ENCODE measurements at regions not wholly inside any gene's neighbourhood (a gene's known extent, or its start where the extent isn't known, plus 50 kb on each side); places are given as distances from the start of the nearest gene placed in this dataset.
A peak's percentile ranks its signal among the peaks of the same experiment; 100 is the strongest.

DNA sequence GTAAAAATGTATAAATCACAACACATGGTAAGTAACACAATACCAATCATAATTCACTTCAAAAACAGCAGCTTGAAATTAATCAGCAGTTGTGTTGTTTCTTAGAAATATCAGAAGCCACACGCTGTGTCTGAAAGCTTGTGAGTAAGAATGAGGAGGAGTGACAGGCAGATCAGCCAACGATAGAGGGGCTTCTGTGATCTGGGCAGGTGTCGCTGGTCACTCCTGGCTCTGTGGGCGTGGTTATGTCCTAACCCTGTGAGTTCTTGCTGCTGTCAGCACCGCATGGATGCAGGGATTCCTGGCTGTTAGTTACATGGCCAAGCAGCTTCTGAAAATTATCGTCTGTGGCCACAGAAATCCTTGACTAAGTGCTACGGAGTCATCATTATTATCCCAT, 123.4 kb downstream of the SLC25A47 start:
- TF ChIP-seq, protein P1, sequence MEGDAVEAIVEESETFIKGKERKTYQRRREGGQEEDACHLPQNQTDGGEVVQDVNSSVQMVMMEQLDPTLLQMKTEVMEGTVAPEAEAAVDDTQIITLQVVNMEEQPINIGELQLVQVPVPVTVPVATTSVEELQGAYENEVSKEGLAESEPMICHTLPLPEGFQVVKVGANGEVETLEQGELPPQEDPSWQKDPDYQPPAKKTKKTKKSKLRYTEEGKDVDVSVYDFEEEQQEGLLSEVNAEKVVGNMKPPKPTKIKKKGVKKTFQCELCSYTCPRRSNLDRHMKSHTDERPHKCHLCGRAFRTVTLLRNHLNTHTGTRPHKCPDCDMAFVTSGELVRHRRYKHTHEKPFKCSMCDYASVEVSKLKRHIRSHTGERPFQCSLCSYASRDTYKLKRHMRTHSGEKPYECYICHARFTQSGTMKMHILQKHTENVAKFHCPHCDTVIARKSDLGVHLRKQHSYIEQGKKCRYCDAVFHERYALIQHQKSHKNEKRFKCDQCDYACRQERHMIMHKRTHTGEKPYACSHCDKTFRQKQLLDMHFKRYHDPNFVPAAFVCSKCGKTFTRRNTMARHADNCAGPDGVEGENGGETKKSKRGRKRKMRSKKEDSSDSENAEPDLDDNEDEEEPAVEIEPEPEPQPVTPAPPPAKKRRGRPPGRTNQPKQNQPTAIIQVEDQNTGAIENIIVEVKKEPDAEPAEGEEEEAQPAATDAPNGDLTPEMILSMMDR (IDR thresholded peaks at IDR 0.05): no peak
- peak; percentile 52 for DNase-seq
- Mint-ChIP-seq H3K27me3 (no peaks in the 10 kb centered on the region), H3K9me3 (no peaks in the 10 kb centered on the region), H3K36me3 (ENCODE audit: low read depth) (no peaks in the 10 kb centered on the region), H3K27ac (no peak overlapping the region), H3K4me3 (no peak overlapping the region), H3K4me1 (ENCODE audit: low read depth) (peaks cover 12% of the 10 kb centered on the region)
- intact Hi-C loops (cut with micrococcal nuclease): no loop called here
- POLR2A ChIA-PET: no interaction called here
- peak; percentile 80 for ATAC-seq
- CTCF ChIA-PET: interaction anchor here (1.0 to 3.0 kb wide), 4 partner anchors 8 to 206 kb away, joined by 3 to 11 read pairs (median 4); no protein-coding TSS in a partner anchor

DNA sequence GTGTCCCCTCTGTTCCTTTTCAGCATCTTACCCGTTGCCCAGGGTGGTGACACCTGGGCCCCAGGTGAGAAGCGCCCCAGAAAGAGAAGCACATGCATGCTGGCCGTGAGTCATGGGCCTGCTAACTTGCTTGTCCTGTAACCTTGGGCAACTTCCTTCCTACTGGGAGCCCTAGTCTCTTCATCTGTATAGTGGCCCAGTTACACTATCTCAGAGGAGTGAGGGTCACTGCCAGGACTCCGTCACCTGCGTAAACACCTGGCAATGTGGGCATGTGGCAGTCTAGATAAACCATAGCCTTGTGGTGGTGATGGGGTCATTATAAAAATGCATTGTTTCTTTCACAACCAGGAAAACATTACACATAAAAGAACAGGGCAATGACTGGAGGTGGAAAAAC, 125.2 kb downstream of the SLC25A47 start:
- Mint-ChIP-seq H3K27me3 (no peaks in the 10 kb centered on the region), H3K36me3 (ENCODE audit: low read depth) (no peaks in the 10 kb centered on the region), H3K9me3 (no peaks in the 10 kb centered on the region), H3K27ac (no peak overlapping the region), H3K4me1 (ENCODE audit: low read depth) (peaks cover 11% of the 10 kb centered on the region), H3K4me3 (no peak overlapping the region)
- ATAC-seq: no peak
- DNase-seq: no peak
- intact Hi-C loops (cut with micrococcal nuclease): no loop called here
- ChIA-PET POLR2A (interaction anchor here (0.6 kb wide), 1 partner anchor 942 kb away, joined by 4 read pairs; no protein-coding TSS in a partner anchor), CTCF (no interaction called here)
- TF ChIP-seq, protein P1 (IDR thresholded peaks at IDR 0.05): no peak

DNA sequence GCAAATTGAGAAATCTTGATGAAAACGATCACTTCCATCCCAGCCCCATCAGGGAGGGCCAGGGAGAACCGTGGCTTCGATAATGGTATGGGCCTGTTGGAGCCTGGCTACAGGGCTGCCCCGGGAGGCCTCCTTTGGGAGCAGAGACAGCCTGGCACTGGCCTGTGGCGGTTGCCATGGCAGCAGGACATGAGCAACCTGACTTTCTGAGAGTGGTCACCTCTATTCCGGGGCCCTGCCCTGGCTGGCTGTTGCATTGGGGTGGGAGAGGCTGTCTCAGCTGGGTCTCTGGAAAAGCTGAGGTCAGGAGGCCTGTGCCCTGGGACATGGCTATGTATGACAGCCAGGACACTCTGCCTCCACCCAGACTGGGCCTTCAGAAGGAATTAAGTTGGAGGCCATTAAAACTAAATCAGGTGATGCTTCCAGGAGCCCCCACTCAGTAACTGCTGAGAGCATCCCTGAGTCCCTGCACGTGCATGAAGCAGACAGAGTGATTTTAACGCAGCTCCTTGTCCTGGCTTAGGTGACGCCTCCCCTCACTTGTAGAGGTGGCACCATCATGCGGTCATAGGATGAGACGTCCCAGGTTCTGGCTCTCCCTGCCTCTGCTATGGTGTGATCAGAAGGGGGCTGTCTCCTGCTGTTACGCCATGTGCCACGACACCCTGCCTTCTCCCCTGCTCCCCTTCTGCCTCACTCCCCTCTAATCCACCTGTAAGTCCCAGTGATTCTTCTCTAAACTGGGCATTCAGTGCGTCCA, 126.3 kb downstream of the SLC25A47 start:
- TF ChIP-seq, protein P1 (IDR thresholded peaks at IDR 0.05): no peak
- ATAC-seq (no peak), DNase-seq (no peak)
- intact Hi-C loops (cut with micrococcal nuclease): no loop called here
- ChIA-PET CTCF (no interaction called here), POLR2A (interaction anchor here (0.6 kb wide), 1 partner anchor 941 kb away, joined by 4 read pairs; no protein-coding TSS in a partner anchor)
- Mint-ChIP-seq H3K27me3 (no peaks in the 10 kb centered on the region), H3K36me3 (ENCODE audit: low read depth) (no peaks in the 10 kb centered on the region), H3K4me1 (ENCODE audit: low read depth) (peaks cover 11% of the 10 kb centered on the region), H3K27ac (no peak overlapping the region), H3K9me3 (no peaks in the 10 kb centered on the region), H3K4me3 (no peak overlapping the region)

DNA sequence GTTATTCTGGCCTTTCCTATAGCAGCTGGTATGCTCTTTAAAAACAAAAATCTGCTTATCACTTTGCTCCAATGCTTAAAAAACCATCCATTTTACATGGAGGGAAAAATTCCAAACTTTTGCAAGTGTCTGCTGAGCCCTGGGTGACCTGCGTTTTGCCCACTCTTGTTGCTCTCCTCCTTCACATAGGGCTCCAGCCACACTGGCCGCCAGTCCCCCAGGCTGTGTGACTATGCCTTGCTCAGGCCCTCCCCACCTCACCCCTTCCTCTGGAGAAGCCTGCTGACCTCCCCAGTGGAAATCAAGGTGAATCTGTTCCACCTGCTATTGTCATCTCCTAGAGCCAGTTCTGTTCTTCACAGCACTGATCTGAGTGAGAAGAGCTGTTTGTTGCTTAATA, 126.9 kb downstream of the SLC25A47 start:
- no peak for ATAC-seq
- H3K27ac Mint-ChIP-seq: no peak overlapping the region

DNA sequence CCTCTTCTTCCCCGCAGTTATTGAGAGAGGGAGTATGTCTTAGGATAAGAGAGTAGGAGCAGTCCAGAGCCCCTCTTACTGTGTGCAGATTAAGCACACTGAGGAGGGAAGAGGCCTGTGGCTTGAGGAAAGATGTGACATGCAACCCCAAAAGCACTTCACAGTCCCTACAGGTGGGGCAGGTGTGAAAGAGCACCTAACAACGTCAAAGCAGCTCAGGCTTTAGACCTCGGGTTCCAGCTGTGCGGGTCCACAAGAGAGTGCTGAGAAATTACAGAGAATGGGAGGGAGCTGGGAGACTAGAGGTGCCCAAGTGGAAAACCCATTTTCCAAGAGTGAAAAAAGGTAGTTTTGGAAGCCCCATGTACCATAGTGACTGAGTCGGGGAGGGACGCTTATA, 127.6 kb downstream of the SLC25A47 start:
- no peaks in the 10 kb centered on the region for H3K27me3 Mint-ChIP-seq
- no peak for DNase-seq
- ATAC-seq: no peak
- H3K9me3 Mint-ChIP-seq: no peaks in the 10 kb centered on the region
- H3K27ac Mint-ChIP-seq: no peak overlapping the region
- intact Hi-C loops (cut with micrococcal nuclease): no loop called here
- H3K4me3 Mint-ChIP-seq: no peak overlapping the region
- no peaks in the 10 kb centered on the region for H3K36me3 Mint-ChIP-seq (ENCODE audit: low read depth)
- H3K4me1 Mint-ChIP-seq (ENCODE audit: low read depth): peaks cover 11% of the 10 kb centered on the region
- ChIA-PET CTCF (no interaction called here), POLR2A (no interaction called here)
- TF ChIP-seq, protein P1 (IDR thresholded peaks at IDR 0.05): no peak

More for the DNA sequence above, 126.9 kb downstream of the SLC25A47 start:
- no peak overlapping the region for H3K4me3 Mint-ChIP-seq
- no peaks in the 10 kb centered on the region for H3K27me3 Mint-ChIP-seq
- TF ChIP-seq, protein P1 (IDR thresholded peaks at IDR 0.05): no peak
- intact Hi-C loops (cut with micrococcal nuclease): no loop called here
- no peaks in the 10 kb centered on the region for H3K36me3 Mint-ChIP-seq (ENCODE audit: low read depth)
- POLR2A ChIA-PET: no interaction called here
- H3K4me1 Mint-ChIP-seq (ENCODE audit: low read depth): peaks cover 11% of the 10 kb centered on the region
- CTCF ChIA-PET: no interaction called here
- no peak for DNase-seq
- H3K9me3 Mint-ChIP-seq: no peaks in the 10 kb centered on the region
